OCI-LY3 (cell line): ENCODE measurements at regions not wholly inside any gene's neighbourhood (a gene's known extent, or its start where the extent isn't known, plus 50 kb on each side); places are given as distances from the start of the nearest gene placed in this dataset.

Experiments
- H2AFZ ChIP-seq: fragments of 200-600, 300-600 bp; shearing (Covaris generic); 2 replicates; pipeline ENCODE4 v1.6.0; 2014; ENCODE audit warnings: antibody characterized with exemption, low read depth, low read length
- H3K27ac ChIP-seq: fragments of 200-600, 300-600 bp; sonication (generic); 2 replicates; pipeline ENCODE4 v1.5.1; 2014; ENCODE audit warnings: mild to moderate bottlenecking, low read length, moderate library complexity, mixed read lengths
- H3K27me3 ChIP-seq: fragments of 200-600, 300-600 bp; sonication (generic); 2 replicates; pipeline ENCODE4 v1.6.1; 2014; ENCODE audit warnings: low read depth, low read length, mixed read lengths
- H3K36me3 ChIP-seq: fragments of 200-600, 300-600 bp; sonication (generic); replicated peaks from 2 replicates; pipeline ENCODE3; 2014; ENCODE audit warnings: low read depth, low read length, mixed read lengths
- H3K4me1 ChIP-seq: fragments of 300-600, 200-600 bp; sonication (generic); 2 replicates; pipeline ENCODE4 v1.6.1; 2014; ENCODE audit warnings: low read length, mixed read lengths
- H3K4me2 ChIP-seq: fragments of 200-600, 300-600 bp; sonication (generic); 2 replicates; pipeline ENCODE4 v1.6.1; 2014; ENCODE audit warnings: low read length, mixed read lengths
- H3K4me3 ChIP-seq: fragments of 300-600, 200-600 bp; sonication (generic); 2 replicates; pipeline ENCODE4 v1.5.1; 2014; ENCODE audit warnings: antibody characterized with exemption, mild to moderate bottlenecking, low read length, moderate library complexity
- H3K79me2 ChIP-seq: fragments of 300-600, 200-600 bp; shearing (Covaris generic); 2 replicates; pipeline ENCODE4 v1.6.1; 2014; ENCODE audit warnings: mild to moderate bottlenecking, low read length, mixed read lengths
- H3K9ac ChIP-seq: fragments of 300-600, 200-600 bp; shearing (Covaris generic); 2 replicates; pipeline ENCODE4 v1.6.0; 2014; ENCODE audit warnings: mild to moderate bottlenecking, low read length, moderate library complexity
- H3K9me3 ChIP-seq: fragments of 200-600, 300-600 bp; shearing (Covaris generic); 2 replicates; pipeline ENCODE4 v1.6.1; 2014; ENCODE audit warnings: low read length, mixed read lengths; ENCODE audit not compliant: insufficient read depth
- H4K20me1 ChIP-seq: fragments of 200-600, 300-600 bp; sonication (generic); 2 replicates; pipeline ENCODE4 v1.6.1; 2016; ENCODE audit warnings: low read length, mixed read lengths; ENCODE audit not compliant: insufficient read depth
- EZH2phosphoT487 ChIP-seq: fragments of 200-600 bp; shearing (Covaris generic); IDR thresholded peaks from 2 replicates; pipeline ENCODE4 v1.6.1; 2018; ENCODE audit warnings: antibody characterized with exemption, mixed run types, low read depth
- TF ChIP-seq, protein P1 (sequence below): fragments of 200-600, 300-600 bp; sonication (generic); IDR thresholded peaks from 2 replicates; pipeline ENCODE4 v1.5.1; 2014; ENCODE audit warnings: antibody characterized with exemption, low read length, low read depth

DNA sequence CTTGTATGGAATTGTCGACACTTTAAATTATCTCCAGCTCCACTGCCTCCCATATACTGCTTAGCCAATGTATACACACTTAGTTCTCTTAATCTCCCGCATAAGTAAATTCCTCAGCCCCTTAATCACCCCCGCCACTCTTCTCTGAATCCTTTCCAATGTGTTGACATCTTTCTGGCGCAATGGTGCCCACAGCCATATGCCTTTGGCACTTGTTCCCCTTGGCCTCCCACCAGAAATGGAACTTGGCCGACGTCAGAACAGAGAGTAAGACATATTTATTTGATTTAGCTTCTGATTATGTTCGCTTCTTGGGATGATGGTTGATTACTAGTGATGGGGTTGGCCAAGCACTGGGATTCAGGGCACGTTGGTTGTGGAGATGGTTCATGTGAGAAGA lies 1089.3 kb upstream of the CELF4 start:
- Histone ChIP-seq H3K4me2 (no peak overlapping the region), H3K4me3 (no peak overlapping the region), H3K36me3 (no peaks in the 10 kb centered on the region), H3K4me1 (peaks cover 5% of the 10 kb centered on the region), H3K79me2 (no peaks in the 10 kb centered on the region), H3K27ac (no peak overlapping the region), H3K9ac (no peak overlapping the region), H3K9me3 (no peaks in the 10 kb centered on the region), H3K27me3 (no peaks in the 10 kb centered on the region), H2AFZ (no peak overlapping the region), H4K20me1 (no peaks in the 10 kb centered on the region)
- no peak for TF ChIP-seq EZH2phosphoT487
- TF ChIP-seq, protein P1, sequence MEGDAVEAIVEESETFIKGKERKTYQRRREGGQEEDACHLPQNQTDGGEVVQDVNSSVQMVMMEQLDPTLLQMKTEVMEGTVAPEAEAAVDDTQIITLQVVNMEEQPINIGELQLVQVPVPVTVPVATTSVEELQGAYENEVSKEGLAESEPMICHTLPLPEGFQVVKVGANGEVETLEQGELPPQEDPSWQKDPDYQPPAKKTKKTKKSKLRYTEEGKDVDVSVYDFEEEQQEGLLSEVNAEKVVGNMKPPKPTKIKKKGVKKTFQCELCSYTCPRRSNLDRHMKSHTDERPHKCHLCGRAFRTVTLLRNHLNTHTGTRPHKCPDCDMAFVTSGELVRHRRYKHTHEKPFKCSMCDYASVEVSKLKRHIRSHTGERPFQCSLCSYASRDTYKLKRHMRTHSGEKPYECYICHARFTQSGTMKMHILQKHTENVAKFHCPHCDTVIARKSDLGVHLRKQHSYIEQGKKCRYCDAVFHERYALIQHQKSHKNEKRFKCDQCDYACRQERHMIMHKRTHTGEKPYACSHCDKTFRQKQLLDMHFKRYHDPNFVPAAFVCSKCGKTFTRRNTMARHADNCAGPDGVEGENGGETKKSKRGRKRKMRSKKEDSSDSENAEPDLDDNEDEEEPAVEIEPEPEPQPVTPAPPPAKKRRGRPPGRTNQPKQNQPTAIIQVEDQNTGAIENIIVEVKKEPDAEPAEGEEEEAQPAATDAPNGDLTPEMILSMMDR, result no peak

DNA sequence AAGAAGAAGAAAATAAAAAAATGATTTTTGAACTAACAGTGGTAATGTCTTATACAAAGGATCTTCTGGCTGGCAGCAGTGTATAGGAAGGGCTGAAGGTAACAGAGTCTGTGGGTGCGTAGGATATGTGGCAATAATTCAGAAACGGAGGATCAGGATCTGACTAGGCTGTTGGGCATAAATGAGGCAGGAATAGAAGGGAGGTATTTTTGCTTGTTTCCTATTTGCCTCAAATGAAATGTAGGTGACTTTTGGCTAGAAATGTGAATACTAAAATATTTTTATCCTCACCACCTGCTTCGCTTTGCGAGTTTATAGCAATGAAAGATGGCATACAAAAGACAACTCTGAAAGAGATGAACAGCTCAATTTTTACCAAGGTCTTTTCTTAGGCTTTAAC lies 1086.1 kb upstream of the CELF4 start:
- no peaks in the 10 kb centered on the region for H4K20me1 ChIP-seq
- no peaks in the 10 kb centered on the region for H3K9me3 ChIP-seq
- no peak overlapping the region for H2AFZ ChIP-seq
- no peaks in the 10 kb centered on the region for H3K79me2 ChIP-seq
- no peak overlapping the region for H3K9ac ChIP-seq
- H3K4me2 ChIP-seq, result no peak overlapping the region
- no peak for TF ChIP-seq EZH2phosphoT487
- TF ChIP-seq, protein P1, result no peak
- H3K4me3 ChIP-seq, result no peak overlapping the region
- no peaks in the 10 kb centered on the region for H3K36me3 ChIP-seq
- no peaks in the 10 kb centered on the region for H3K27me3 ChIP-seq
- no peaks in the 10 kb centered on the region for H3K4me1 ChIP-seq
- H3K27ac ChIP-seq, result no peak overlapping the region

DNA sequence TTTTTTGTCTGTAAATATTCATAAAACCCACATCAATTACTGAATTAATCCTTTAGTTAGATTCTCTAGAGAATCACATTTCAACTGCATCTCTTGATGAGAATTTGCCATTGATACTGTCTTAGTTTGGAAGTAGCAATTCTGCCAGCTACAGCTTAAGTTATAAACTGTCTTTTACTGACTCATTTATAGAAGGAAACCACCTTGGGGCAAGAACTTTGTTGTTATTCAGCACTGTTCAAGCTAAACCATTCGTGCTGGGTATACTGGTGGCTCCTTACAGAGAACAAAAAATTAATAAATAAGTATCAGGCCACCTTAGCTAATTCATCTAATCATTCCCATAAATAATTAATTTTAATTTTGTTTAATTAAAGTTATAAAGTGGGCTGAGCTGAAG lies 1082.6 kb upstream of the CELF4 start:
- Histone ChIP-seq H3K4me3 (no peak overlapping the region), H3K9ac (no peak overlapping the region), H3K27me3 (no peaks in the 10 kb centered on the region), H3K9me3 (no peaks in the 10 kb centered on the region), H3K79me2 (no peaks in the 10 kb centered on the region), H4K20me1 (no peaks in the 10 kb centered on the region), H2AFZ (no peak overlapping the region), H3K4me1 (no peaks in the 10 kb centered on the region; the same call in 1 of the 2 replicates), H3K27ac (no peak overlapping the region), H3K4me2 (no peak overlapping the region), H3K36me3 (no peaks in the 10 kb centered on the region)
- TF ChIP-seq, protein P1, result no peak
- TF ChIP-seq EZH2phosphoT487, result no peak

DNA sequence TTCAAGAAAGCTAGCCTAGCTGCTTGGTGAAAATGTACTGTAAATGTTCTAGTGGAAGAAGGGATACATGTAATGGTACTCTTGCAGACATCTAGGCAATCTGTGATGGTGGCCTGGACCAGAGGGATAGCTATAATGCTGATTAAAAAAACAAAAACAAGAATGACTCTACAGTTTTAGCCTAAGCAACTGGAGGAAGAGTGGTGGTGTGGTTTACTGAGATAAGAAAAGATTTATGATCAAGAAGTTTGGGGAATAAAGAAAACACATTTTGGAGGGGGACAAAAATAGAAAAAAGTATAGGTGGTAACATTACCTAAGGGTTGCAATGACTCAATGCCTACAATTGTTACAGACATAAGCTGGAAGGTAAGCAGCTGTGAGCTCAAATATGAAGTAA lies 1080.7 kb upstream of the CELF4 start:
- no peaks in the 10 kb centered on the region for H3K36me3 ChIP-seq
- no peak overlapping the region for H3K9ac ChIP-seq
- no peaks in the 10 kb centered on the region for H3K9me3 ChIP-seq
- H3K27ac ChIP-seq, result no peak overlapping the region
- TF ChIP-seq, protein P1, result no peak
- no peak for TF ChIP-seq EZH2phosphoT487
- no peaks in the 10 kb centered on the region for H4K20me1 ChIP-seq
- H3K4me2 ChIP-seq, result no peak overlapping the region
- no peak overlapping the region for H3K4me3 ChIP-seq
- H3K79me2 ChIP-seq, result no peaks in the 10 kb centered on the region
- H3K4me1 ChIP-seq, result no peaks in the 10 kb centered on the region; the same call in 1 of the 2 replicates
- no peaks in the 10 kb centered on the region for H3K27me3 ChIP-seq
- H2AFZ ChIP-seq, result no peak overlapping the region
